Esophagus muscularis mucosa (tissue), 4 donors: ENCODE measurements at regions not wholly inside any gene's neighbourhood (a gene's known extent, or its start where the extent isn't known, plus 50 kb on each side); places are given as distances from the start of the nearest gene placed in this dataset.
"Not testable (repeated sequence)": the region's sequence is repeated elsewhere in the genome, so short reads cannot be mapped to it uniquely, and the experiment has no call there.

Source experiments
- DNase-seq: peaks from one replicate; pipeline ENCODE4 v3.0.0-alpha.2; 2017; ENCODE audit errors: extremely low spot score
- H3K27ac ChIP-seq, 4 donors: fragments of 200-600 bp; sonication (generic); replicated peaks in 1 of 4; 1 replicate in 3 of 4; 2 replicates in 1 of 4; pipeline ENCODE4 v1.5.1; 2016 to 2019; ENCODE audit warnings: mild to moderate bottlenecking in 1 of 4
- H3K27me3 ChIP-seq, 4 donors: fragments of 200-600 bp; sonication (generic); one replicate each; pipeline versions ENCODE4 v1.5.1 to v1.6.0; 2016 to 2019
- H3K36me3 ChIP-seq, 4 donors: fragments of 200-600 bp; sonication (generic); one replicate each; pipeline ENCODE4 v1.5.1; 2016 to 2019
- H3K4me1 ChIP-seq, 4 donors: fragments of 200-600 bp; sonication (generic); one replicate each; pipeline ENCODE4 v1.5.1; 2016 to 2019
- H3K4me3 ChIP-seq, 4 donors: fragments of 200-600 bp; sonication (generic); 1 replicate in 2 of 4; 2 replicates in 2 of 4; pipeline ENCODE4 v1.5.1; 2016 to 2019; ENCODE audit warnings: mild to moderate bottlenecking in 4 of 4, moderate library complexity in 1 of 4
- H3K9me3 ChIP-seq, 4 donors: fragments of 200-600 bp; sonication (generic); 1 replicate in 3 of 4; 2 replicates in 1 of 4; pipeline ENCODE4 v1.5.1; 2016 to 2019
- EP300 ChIP-seq: sonication (generic); formaldehyde crosslinking; IDR thresholded peaks from one replicate; pipeline ENCODE4 v1.6.1; 2017; ENCODE audit warnings: antibody characterized with exemption
- POLR2A ChIP-seq: fragments of 450-650 bp; IDR thresholded peaks from one replicate; pipeline ENCODE4 v1.6.1; 2017; ENCODE audit warnings: antibody characterized with exemption, moderate library complexity, mild to moderate bottlenecking, low read depth
- POLR2AphosphoS5 ChIP-seq, 2 donors: sonication (generic); formaldehyde crosslinking; IDR thresholded peaks; one replicate each; pipeline ENCODE4 v1.6.1; 2017; ENCODE audit warnings: antibody characterized with exemption in 2 of 2
- WGBS: methylation state at CpG from one replicate; pipeline ENCODE4 v1.1.5; 2018; 5-methylcytosine and 5-hydroxymethylcytosine counted together
- intact Hi-C: fragments of 100-400 bp; cut with DNase I; formaldehyde crosslinking; loops from one replicate; pipeline ENCODE4 v1.15.1; 2023
- TF ChIP-seq, protein P1 (sequence below), 3 experiments: fragments of 200-600 bp in 2 of 3; fragments of 450-650 bp in 1 of 3; sonication (generic) in 2 of 3; IDR thresholded peaks; one replicate each; pipeline ENCODE4 v1.5.1; 2017 to 2019; ENCODE audit warnings: antibody characterized with exemption in 3 of 3, mild to moderate bottlenecking in 2 of 3, moderate library complexity in 1 of 3

- H3K9me3 ChIP-seq, H3K27ac ChIP-seq, H3K4me3 ChIP-seq, DNase-seq, H3K4me1 ChIP-seq, intact Hi-C loops, H3K27me3 ChIP-seq, H3K36me3 ChIP-seq: not testable (repeated sequence)
- no CpG with 5 or more reads among the region's 5 CpGs for WGBS
Observed at GRCh38 chr13:86253497-86253896, 454.3 kb upstream of the SLITRK6 start.

DNA sequence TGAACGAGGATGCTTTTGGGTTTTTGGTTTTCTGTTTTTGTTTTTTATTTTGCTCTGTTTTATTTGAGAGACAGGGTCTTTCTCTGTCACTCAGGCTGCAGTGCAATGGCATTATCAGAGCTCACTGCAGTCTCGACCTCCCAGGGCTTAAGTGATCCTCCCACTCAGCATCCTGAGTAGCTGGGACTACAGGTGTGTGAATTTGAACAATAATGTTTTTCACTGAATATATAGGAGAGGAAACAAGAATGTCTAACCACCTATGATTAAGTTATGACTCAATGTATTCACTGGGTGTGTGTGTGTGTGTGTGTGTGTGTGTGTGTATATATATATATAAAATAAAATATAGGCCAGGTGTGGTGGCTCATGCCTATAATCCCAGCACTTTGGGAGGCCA is 456.6 kb upstream of the SLITRK6 start:
- intact Hi-C loops, H3K4me1 ChIP-seq, DNase-seq, H3K36me3 ChIP-seq, H3K4me3 ChIP-seq, H3K27me3 ChIP-seq, H3K27ac ChIP-seq, H3K9me3 ChIP-seq: not testable (repeated sequence)
- WGBS: no CpG with 5 or more reads among the region's 2 CpGs

- Histone ChIP-seq H3K27ac (no peak overlapping the region), H3K4me3 (no peak overlapping the region), H3K9me3 (peaks cover 0 to under 1% (median 0%) of the 10 kb centered on the region in 4 donors), H3K4me1 (no peaks in the 10 kb centered on the region), H3K27me3 (no peaks in the 10 kb centered on the region), H3K36me3 (no peaks in the 10 kb centered on the region)
- intact Hi-C loops: no loop called here
- TF ChIP-seq POLR2A (no peak), EP300 (no peak), POLR2AphosphoS5 (IDR thresholded peaks at IDR 0.05) (no peak)
- TF ChIP-seq, protein P1, sequence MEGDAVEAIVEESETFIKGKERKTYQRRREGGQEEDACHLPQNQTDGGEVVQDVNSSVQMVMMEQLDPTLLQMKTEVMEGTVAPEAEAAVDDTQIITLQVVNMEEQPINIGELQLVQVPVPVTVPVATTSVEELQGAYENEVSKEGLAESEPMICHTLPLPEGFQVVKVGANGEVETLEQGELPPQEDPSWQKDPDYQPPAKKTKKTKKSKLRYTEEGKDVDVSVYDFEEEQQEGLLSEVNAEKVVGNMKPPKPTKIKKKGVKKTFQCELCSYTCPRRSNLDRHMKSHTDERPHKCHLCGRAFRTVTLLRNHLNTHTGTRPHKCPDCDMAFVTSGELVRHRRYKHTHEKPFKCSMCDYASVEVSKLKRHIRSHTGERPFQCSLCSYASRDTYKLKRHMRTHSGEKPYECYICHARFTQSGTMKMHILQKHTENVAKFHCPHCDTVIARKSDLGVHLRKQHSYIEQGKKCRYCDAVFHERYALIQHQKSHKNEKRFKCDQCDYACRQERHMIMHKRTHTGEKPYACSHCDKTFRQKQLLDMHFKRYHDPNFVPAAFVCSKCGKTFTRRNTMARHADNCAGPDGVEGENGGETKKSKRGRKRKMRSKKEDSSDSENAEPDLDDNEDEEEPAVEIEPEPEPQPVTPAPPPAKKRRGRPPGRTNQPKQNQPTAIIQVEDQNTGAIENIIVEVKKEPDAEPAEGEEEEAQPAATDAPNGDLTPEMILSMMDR (IDR thresholded peaks at IDR 0.05): no peak
- DNase-seq: no peak
Observed at GRCh38 chr13:86269511-86269910, 470.3 kb upstream of the SLITRK6 start.

DNA sequence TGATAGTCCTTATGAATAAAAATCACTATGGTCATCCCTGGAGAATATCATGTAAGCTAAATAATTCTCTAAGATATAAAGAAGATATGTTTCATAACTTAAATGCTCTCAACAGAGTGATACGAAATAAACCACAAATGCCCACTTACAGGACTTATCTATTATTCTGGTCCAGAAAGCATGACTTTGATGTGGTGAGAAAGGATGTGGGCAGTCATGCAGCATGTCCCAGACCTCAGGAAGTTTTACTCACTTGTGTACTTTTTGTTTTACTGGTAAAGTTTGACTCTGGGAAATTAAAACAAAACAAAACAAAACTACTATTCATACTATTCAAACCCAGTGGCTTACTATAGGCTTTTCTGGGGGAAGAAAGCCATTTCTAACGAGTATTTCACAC is 483.2 kb upstream of the SLITRK6 start:
- Histone ChIP-seq H3K9me3 (no peaks in the 10 kb centered on the region), H3K27ac (no peak overlapping the region), H3K4me3 (no peak overlapping the region), H3K27me3 (no peaks in the 10 kb centered on the region), H3K36me3 (no peaks in the 10 kb centered on the region), H3K4me1 (no peaks in the 10 kb centered on the region)
- intact Hi-C loops: no loop called here
- no peak for TF ChIP-seq POLR2A
- TF ChIP-seq EP300: no peak
- no peak for TF ChIP-seq POLR2AphosphoS5 (IDR thresholded peaks at IDR 0.05)
- TF ChIP-seq, protein P1 (IDR thresholded peaks at IDR 0.05): no peak
- no peak for DNase-seq
- WGBS: 23% methylated on average over 2 of the region's 2 CpGs

- Histone ChIP-seq H3K9me3 (no peaks in the 10 kb centered on the region), H3K27ac (no peak overlapping the region), H3K4me3 (no peak overlapping the region), H3K4me1 (no peaks in the 10 kb centered on the region), H3K27me3 (no peaks in the 10 kb centered on the region), H3K36me3 (no peaks in the 10 kb centered on the region)
- intact Hi-C loops: no loop called here
- TF ChIP-seq POLR2AphosphoS5 (IDR thresholded peaks at IDR 0.05) (no peak), POLR2A (no peak), EP300 (no peak)
- TF ChIP-seq, protein P1 (IDR thresholded peaks at IDR 0.05): no peak
- DNase-seq: no peak
- 60% methylated on average over 3 of the region's 3 CpGs for WGBS
Observed at GRCh38 chr13:86283031-86283430, 483.8 kb upstream of the SLITRK6 start.

GRCh38 chr13:86298725-86299124 is 499.5 kb upstream of the SLITRK6 start:
- WGBS: 51% methylated on average over 3 of the region's 3 CpGs
- intact Hi-C loops: no loop called here
- TF ChIP-seq POLR2A (no peak), EP300 (no peak), POLR2AphosphoS5 (IDR thresholded peaks at IDR 0.05) (no peak)
- TF ChIP-seq, protein P1 (IDR thresholded peaks at IDR 0.05): no peak

More at GRCh38 chr13:86298725-86299124, 499.5 kb upstream of the SLITRK6 start:
- DNase-seq: no peak
- Histone ChIP-seq H3K27ac (no peak overlapping the region), H3K9me3 (no peaks in the 10 kb centered on the region), H3K4me3 (no peak overlapping the region), H3K36me3 (no peaks in the 10 kb centered on the region), H3K4me1 (no peaks in the 10 kb centered on the region), H3K27me3 (no peaks in the 10 kb centered on the region)
